Adipocyte (in vitro differentiated cells): ENCODE measurements at regions not wholly inside any gene's neighbourhood (a gene's known extent, or its start where the extent isn't known, plus 50 kb on each side); places are given as distances from the start of the nearest gene placed in this dataset.

Experiments
- DNase-seq: peaks from one replicate; pipeline ENCODE4 v3.0.0-alpha.2; 2015; ENCODE audit warnings: low read depth
- H3K27me3 ChIP-seq: replicated peaks from 2 replicates; pipeline ENCODE4 v1.7.0; 2013; ENCODE audit warnings: mild to moderate bottlenecking, low read length, moderate library complexity; ENCODE audit not compliant: control insufficient read depth, insufficient read depth
- H3K36me3 ChIP-seq: 2 replicates; pipeline ENCODE4 v1.7.0; 2013; ENCODE audit warnings: low read length, mild to moderate bottlenecking, moderate library complexity; ENCODE audit not compliant: control insufficient read depth, insufficient read depth, severe bottlenecking
- H3K4me1 ChIP-seq: 2 replicates; pipeline ENCODE4 v1.7.0; 2013; ENCODE audit warnings: mild to moderate bottlenecking, low read length, moderate library complexity; ENCODE audit not compliant: control insufficient read depth, insufficient read depth
- H3K4me3 ChIP-seq: 2 replicates; pipeline ENCODE4 v1.7.0; 2013; ENCODE audit warnings: mild to moderate bottlenecking, low read length, moderate library complexity
- H3K9ac ChIP-seq: 2 replicates; pipeline ENCODE4 v1.7.0; 2013; ENCODE audit warnings: mild to moderate bottlenecking, low read length, moderate library complexity
- H3K9me3 ChIP-seq: 2 replicates; pipeline ENCODE4 v1.7.0; 2013; ENCODE audit warnings: mild to moderate bottlenecking, low read length, moderate library complexity; ENCODE audit not compliant: control insufficient read depth

GRCh38 chr5:15037247-15037908 is 165.8 kb upstream of the ANKH start:
- H3K9me3 ChIP-seq = peaks cover 15% of the 10 kb centered on the region
- no peaks in the 10 kb centered on the region for H3K27me3 ChIP-seq
- no peaks in the 10 kb centered on the region for H3K36me3 ChIP-seq
- H3K4me1 ChIP-seq = no peaks in the 10 kb centered on the region
- no peak overlapping the region for H3K4me3 ChIP-seq
- DNase-seq = no peak
- no peak overlapping the region for H3K9ac ChIP-seq

- peaks cover 13% of the 10 kb centered on the region for H3K27me3 ChIP-seq
- peaks cover 12% of the 10 kb centered on the region for H3K9me3 ChIP-seq
- H3K9ac ChIP-seq = no peak overlapping the region
- H3K4me3 ChIP-seq = no peak overlapping the region
- no peak for DNase-seq
- no peaks in the 10 kb centered on the region for H3K36me3 ChIP-seq
- H3K4me1 ChIP-seq = no peaks in the 10 kb centered on the region
Measured at GRCh38 chr5:15034379-15034778, 162.8 kb upstream of the ANKH start.

- peaks cover 2% of the 10 kb centered on the region for H3K9me3 ChIP-seq
- H3K4me3 ChIP-seq = no peak overlapping the region
- DNase-seq = no peak
- H3K27me3 ChIP-seq = peaks cover 13% of the 10 kb centered on the region
- H3K9ac ChIP-seq = no peak overlapping the region
- H3K4me1 ChIP-seq = peaks cover 7% of the 10 kb centered on the region
- no peaks in the 10 kb centered on the region for H3K36me3 ChIP-seq
Measured at GRCh38 chr5:15031180-15031579, 159.6 kb upstream of the ANKH start.

- no peak overlapping the region for H3K9ac ChIP-seq
- peaks cover 12% of the 10 kb centered on the region for H3K4me1 ChIP-seq
- H3K9me3 ChIP-seq = peaks cover 2% of the 10 kb centered on the region
- peaks cover 13% of the 10 kb centered on the region for H3K27me3 ChIP-seq
- DNase-seq = no peak
- H3K36me3 ChIP-seq = no peaks in the 10 kb centered on the region
- no peak overlapping the region for H3K4me3 ChIP-seq
Measured at GRCh38 chr5:15027764-15028163, 156.2 kb upstream of the ANKH start.

- Histone ChIP-seq H3K9me3 (peaks cover 2% of the 10 kb centered on the region), H3K36me3 (no peaks in the 10 kb centered on the region), H3K27me3 (peaks cover 10% of the 10 kb centered on the region), H3K4me3 (no peak overlapping the region), H3K9ac (no peak overlapping the region), H3K4me1 (peaks cover 17% of the 10 kb centered on the region)
- no peak for DNase-seq
Measured at GRCh38 chr5:15026944-15027343, 155.4 kb upstream of the ANKH start.

GRCh38 chr5:15026011-15026893 is 154.7 kb upstream of the ANKH start:
- Histone ChIP-seq H3K9ac (no peak overlapping the region), H3K4me1 (peaks cover 24% of the 10 kb centered on the region), H3K9me3 (peaks cover 2% of the 10 kb centered on the region), H3K27me3 (peaks cover 6% of the 10 kb centered on the region), H3K4me3 (peak overlapping the region; percentile 9), H3K36me3 (no peaks in the 10 kb centered on the region)
- DNase-seq = no peak

DNA sequence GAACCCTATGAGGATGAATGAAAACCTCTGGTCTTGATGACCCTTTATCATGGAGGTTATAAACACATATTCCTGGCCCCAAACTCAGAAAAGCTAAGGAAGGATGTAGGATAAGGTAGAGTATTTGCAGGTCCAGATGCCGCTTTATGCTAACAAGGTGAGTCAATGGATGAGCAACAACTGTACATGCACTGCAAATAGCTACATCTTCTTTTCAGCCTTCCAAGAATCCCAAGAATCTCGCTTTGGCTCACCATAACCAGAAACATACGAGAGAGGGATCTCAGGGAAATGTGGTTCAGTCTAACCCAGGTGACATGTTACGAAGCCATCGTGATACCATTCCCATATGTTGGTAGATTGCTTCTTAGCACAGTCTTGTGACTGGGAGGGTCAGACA is 152.3 kb upstream of the ANKH start:
- Histone ChIP-seq H3K36me3 (no peaks in the 10 kb centered on the region), H3K4me3 (no peak overlapping the region), H3K9me3 (peaks cover 2% of the 10 kb centered on the region), H3K27me3 (no peaks in the 10 kb centered on the region), H3K4me1 (peaks cover 31% of the 10 kb centered on the region), H3K9ac (no peak overlapping the region)
- DNase-seq = no peak

DNA sequence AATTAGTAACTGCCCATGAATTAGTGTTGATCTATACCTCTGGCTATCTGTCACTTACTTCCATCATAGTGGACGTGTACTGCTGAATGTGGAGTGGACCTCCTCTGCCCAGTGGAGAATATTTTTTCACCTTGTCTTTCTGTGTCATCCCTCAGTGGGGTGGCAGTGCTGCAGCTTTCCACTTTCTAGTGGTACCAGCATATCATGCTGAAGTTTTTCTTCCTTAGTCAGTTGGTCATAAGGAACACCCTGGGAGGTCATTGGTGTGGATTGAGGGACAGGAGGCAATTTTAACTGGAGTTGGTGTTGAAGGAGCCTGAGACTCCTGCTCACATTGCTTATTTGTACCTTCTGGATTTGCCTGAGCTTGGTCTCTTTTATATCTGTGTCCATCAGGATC is 151.7 kb upstream of the ANKH start:
- H3K9ac ChIP-seq = no peak overlapping the region
- H3K9me3 ChIP-seq = peaks cover 2% of the 10 kb centered on the region
- peaks cover 31% of the 10 kb centered on the region for H3K4me1 ChIP-seq
- H3K27me3 ChIP-seq = no peaks in the 10 kb centered on the region
- H3K36me3 ChIP-seq = no peaks in the 10 kb centered on the region
- no peak for DNase-seq
- H3K4me3 ChIP-seq = no peak overlapping the region

DNA sequence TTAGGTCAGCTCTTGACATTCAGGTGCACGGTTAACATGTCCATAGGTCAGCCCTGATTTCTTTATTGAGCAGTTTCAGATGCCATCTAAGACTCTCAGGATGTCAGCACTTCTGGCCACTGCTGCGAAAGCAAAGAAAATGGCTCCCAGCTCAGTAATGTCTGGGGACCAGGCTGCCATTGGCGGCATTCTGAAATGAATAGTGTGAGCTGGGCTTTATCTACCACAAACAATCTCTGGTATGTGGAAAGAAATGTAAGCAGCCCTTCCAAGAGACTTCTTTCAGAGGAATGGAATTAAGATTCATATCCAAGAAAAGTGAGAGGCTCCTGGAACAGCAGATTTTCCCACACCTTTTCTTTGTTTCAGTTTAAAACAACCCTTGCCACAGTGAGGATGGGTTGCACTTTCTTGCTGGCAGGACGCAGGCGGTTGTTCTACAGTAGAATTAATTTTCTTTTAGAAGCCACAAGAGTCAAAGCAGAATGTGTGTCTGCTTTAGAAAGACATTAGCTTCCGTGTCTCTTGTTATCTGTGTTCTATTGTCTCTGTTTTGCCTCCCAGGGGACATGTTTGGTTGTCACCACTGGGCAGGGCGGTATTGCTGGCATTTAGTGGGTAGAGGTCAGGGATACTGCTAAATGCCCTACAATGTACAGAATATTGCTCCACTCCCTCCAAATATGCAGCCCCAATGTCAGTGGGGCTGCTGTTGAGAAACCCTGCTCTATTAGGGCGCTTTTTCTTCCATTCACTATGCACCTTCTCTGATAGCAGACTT is 149.9 kb upstream of the ANKH start:
- Histone ChIP-seq H3K36me3 (no peaks in the 10 kb centered on the region), H3K9me3 (no peaks in the 10 kb centered on the region), H3K27me3 (no peaks in the 10 kb centered on the region), H3K4me1 (peaks cover 27% of the 10 kb centered on the region), H3K4me3 (peak overlapping the region; percentile 27), H3K9ac (peak overlapping the region; percentile 62)
- peak; percentile 63 for DNase-seq

DNA sequence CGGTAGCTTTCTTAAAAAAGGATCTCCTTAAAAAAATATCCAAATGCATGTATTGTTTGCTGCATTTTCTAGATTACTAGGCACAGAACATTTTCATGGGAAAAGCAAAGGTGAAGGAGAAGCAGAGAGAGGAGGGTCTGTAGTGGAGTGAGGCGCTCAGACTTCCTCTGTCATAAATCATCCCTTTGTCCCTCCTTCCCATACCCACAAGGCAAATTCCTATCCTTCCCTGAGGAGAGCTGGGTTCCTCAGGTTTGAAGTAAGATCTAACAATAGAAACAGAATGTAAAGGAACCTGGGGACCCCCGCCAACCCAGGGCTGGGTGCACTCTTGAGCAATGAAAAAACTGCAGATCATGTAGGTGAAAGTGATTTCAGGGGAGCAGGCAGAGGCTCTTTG is 149.2 kb upstream of the ANKH start:
- Histone ChIP-seq H3K4me3 (peak overlapping the region; percentile 27), H3K9ac (peak overlapping the region; percentile 30), H3K27me3 (no peaks in the 10 kb centered on the region), H3K9me3 (no peaks in the 10 kb centered on the region), H3K4me1 (peaks cover 20% of the 10 kb centered on the region), H3K36me3 (no peaks in the 10 kb centered on the region)
- no peak for DNase-seq

DNA sequence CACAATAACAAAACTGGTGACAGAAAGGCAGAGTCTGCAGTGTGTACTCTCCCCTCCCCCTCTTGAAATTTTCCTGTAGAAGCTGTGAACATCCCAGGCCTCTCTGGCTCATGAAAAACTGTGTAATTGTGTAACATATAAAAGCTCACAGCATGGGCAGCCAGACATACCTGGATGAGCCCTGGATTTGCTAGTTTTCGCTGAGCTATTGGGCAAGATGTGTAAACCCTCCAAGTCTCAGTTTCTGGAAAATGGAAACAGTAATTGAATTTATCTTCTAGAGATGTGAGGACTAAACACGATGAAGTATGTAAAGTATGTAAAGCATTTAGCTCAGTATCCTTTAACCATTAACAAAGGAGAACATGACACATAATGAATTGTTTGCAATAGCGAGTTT is 143.2 kb upstream of the ANKH start:
- no peaks in the 10 kb centered on the region for H3K36me3 ChIP-seq
- H3K9ac ChIP-seq = peak overlapping the region; percentile 37
- H3K4me1 ChIP-seq = peaks cover 10% of the 10 kb centered on the region
- H3K27me3 ChIP-seq = no peaks in the 10 kb centered on the region
- no peak overlapping the region for H3K4me3 ChIP-seq
- no peaks in the 10 kb centered on the region for H3K9me3 ChIP-seq
- peak; percentile 50 for DNase-seq
